BLaER1 (cell line): ENCODE measurements at regions not wholly inside any gene's neighbourhood (a gene's known extent, or its start where the extent isn't known, plus 50 kb on each side); places are given as distances from the start of the nearest gene placed in this dataset.

Experiments
- H3K27ac ChIP-seq: shearing (Covaris generic); formaldehyde crosslinking; 2 replicates; pipeline ENCODE4 v1.8.1; 2022
- H3K27me3 ChIP-seq: shearing (Covaris generic); formaldehyde crosslinking; 2 replicates; pipeline ENCODE4 v1.8.1; 2022
- H3K36me3 ChIP-seq: shearing (Covaris generic); formaldehyde crosslinking; 2 replicates; pipeline ENCODE4 v1.8.1; 2022
- H3K4me1 ChIP-seq: shearing (Covaris generic); formaldehyde crosslinking; 2 replicates; pipeline ENCODE4 v1.8.1; 2022
- H3K4me2 ChIP-seq: shearing (Covaris generic); formaldehyde crosslinking; 2 replicates; pipeline ENCODE4 v1.8.1; 2022
- H3K4me3 ChIP-seq: shearing (Covaris generic); formaldehyde crosslinking; 2 replicates; pipeline ENCODE4 v1.8.1; 2022
- H3K9ac ChIP-seq: shearing (Covaris generic); formaldehyde crosslinking; 2 replicates; pipeline ENCODE4 v1.8.1; 2022
- H3K9me3 ChIP-seq: shearing (Covaris generic); formaldehyde crosslinking; 2 replicates; pipeline ENCODE4 v1.8.1; 2022
- H4K20me1 ChIP-seq: shearing (Covaris generic); formaldehyde crosslinking; 2 replicates; pipeline ENCODE4 v1.8.1; 2022
- Cebpa-rat ChIP-seq: shearing (Covaris generic); IDR thresholded peaks from 2 replicates; pipeline ENCODE4 v1.8.1; 2022

DNA sequence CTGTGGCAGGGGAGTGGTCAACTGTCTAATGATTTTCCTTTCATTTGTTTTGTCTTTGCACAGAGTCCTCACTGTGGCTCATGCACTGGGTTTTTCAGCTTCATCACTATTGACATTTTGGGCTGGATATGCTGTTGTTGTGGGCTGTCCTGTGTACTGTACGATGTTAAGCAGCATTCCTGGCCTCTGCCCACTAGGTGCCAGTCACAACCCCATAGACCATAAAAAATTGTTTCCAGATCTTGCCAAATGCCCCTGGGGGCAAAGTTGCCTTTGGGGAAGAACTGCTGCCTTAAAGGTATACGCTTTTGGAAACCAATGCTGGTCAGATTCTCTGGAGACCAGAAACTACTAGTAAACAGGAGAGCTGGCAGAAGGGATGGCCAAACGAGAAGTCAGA is 310.4 kb downstream of the SPRY2 start:
- H3K9ac ChIP-seq = no peak overlapping the region
- H3K27me3 ChIP-seq = no peaks in the 10 kb centered on the region
- no peaks in the 10 kb centered on the region for H3K9me3 ChIP-seq
- no peak for TF ChIP-seq Cebpa-rat
- no peak overlapping the region for H3K27ac ChIP-seq
- H3K4me2 ChIP-seq = peak overlapping the region; percentile 40
- H3K36me3 ChIP-seq = no peaks in the 10 kb centered on the region
- peaks cover 8% of the 10 kb centered on the region for H3K4me1 ChIP-seq
- H3K4me3 ChIP-seq = no peak overlapping the region
- H4K20me1 ChIP-seq = no peaks in the 10 kb centered on the region

DNA sequence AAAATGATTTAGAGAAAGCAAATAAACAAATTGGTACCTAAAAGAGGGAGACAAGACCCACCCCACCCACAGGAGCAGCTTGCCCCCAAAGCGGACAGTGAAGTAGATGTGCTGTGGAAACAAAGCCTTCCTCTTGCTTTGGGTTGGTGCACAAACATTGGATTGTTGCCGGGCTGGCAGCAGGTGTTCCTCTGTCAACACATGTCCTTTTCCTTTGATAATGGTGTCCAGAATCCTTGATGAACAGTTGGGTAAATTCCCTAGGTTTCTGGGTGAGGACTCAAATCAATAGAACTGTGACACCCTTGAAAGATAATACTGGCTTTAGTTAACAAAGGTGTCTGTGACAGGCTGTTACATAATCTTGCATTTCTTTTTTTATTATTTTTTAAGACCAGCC is 311.8 kb downstream of the SPRY2 start:
- Histone ChIP-seq H3K9me3 (no peaks in the 10 kb centered on the region), H4K20me1 (no peaks in the 10 kb centered on the region), H3K27me3 (no peaks in the 10 kb centered on the region), H3K4me3 (no peak overlapping the region), H3K9ac (no peak overlapping the region), H3K27ac (no peak overlapping the region), H3K4me1 (peaks cover 8% of the 10 kb centered on the region), H3K4me2 (no peak overlapping the region), H3K36me3 (no peaks in the 10 kb centered on the region)
- no peak for TF ChIP-seq Cebpa-rat

DNA sequence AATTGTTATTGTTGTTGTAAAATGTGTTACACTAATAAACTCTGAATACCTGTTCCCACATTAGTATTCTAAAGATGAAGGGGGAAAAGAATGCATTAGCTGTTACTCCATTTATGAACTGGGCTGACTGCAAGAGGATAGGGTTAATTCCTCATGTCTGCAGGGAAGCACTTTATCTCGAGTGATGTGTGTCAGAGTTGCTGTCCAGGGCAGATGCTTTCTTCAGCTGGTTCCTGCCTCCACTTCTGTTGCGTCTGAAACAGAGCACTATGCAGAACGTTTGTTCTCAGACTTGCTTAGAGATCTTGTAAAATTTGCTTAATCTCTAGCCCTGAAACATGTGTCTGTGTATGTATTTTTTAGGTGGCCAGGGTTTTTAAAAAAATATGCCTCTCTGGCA is 318.8 kb downstream of the SPRY2 start:
- TF ChIP-seq Cebpa-rat = no peak

DNA sequence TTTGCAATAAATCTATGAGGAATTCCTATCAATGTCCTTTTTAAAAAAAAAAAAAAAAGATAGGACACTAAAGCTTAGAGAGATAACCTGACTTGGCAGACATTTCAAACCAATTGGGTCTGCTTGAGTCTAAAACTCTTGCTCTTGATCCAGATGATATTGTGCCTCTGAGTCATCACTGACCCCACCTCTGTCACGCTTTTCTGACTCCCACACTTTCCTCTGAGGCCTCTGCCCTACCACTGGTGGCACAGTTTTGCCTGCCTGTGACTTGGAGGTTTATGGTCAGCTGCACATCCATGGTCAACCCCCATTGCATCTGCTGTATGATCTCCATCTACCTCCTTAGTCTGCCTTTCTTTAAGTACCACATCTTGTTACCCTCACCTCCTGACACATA is 328.7 kb downstream of the SPRY2 start:
- no peak for TF ChIP-seq Cebpa-rat
- peak overlapping the region; percentile 57 for H3K4me2 ChIP-seq
- peaks cover 14% of the 10 kb centered on the region for H3K4me1 ChIP-seq
- no peak overlapping the region for H3K9ac ChIP-seq
- no peak overlapping the region for H3K27ac ChIP-seq
- H3K9me3 ChIP-seq = peaks cover 13% of the 10 kb centered on the region
- no peak overlapping the region for H3K4me3 ChIP-seq
- no peaks in the 10 kb centered on the region for H3K36me3 ChIP-seq
- no peaks in the 10 kb centered on the region for H4K20me1 ChIP-seq
- H3K27me3 ChIP-seq = no peaks in the 10 kb centered on the region

More for the DNA sequence above, 318.8 kb downstream of the SPRY2 start:
- H3K9me3 ChIP-seq = no peaks in the 10 kb centered on the region
- no peaks in the 10 kb centered on the region for H3K27me3 ChIP-seq
- no peaks in the 10 kb centered on the region for H4K20me1 ChIP-seq
- no peak overlapping the region for H3K27ac ChIP-seq
- H3K4me1 ChIP-seq = no peaks in the 10 kb centered on the region
- no peaks in the 10 kb centered on the region for H3K36me3 ChIP-seq
- no peak overlapping the region for H3K4me3 ChIP-seq
- H3K9ac ChIP-seq = no peak overlapping the region
- H3K4me2 ChIP-seq = no peak overlapping the region

DNA sequence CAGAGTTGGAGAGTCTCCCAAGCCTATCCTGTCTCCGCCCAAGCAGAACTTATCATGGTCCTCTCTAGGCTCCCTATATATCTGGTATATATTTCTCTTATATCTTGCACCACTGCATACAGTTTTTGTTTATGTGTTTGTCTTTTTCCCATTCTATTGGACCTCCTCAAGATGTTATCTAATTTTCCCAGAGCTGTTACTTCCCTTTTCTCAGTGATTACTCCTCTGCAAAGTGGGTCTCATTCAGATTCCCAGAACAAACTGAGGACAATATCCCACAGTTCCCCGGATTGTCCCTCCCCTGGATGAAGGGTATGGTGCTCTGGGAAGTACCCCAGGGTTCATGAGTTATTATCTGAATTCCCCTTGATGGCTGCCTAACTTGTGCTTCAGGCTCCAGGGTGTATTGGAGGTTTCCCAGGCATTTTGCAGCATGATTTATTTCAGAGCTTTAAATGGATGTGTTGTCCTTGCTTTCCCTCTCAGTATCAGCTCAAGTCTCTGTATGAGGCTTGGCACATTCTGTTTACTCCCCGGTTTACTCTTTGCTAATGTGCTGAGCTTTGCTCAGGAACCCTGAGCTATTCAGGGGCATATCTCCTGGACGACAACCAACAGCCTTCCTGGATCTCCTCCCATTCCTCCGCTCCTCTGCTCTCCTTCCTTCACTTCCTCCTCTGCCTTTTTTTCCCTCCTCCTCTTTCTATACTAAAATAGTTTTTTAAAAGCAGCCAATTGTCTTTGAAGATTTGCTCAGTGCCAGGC is 329.3 kb downstream of the SPRY2 start:
- Histone ChIP-seq H3K9ac (no peak overlapping the region), H3K4me2 (peak overlapping the region; percentile 57; the same call in 1 of the 2 replicates), H3K9me3 (peaks cover 13% of the 10 kb centered on the region), H3K27ac (no peak overlapping the region), H3K36me3 (no peaks in the 10 kb centered on the region), H4K20me1 (no peaks in the 10 kb centered on the region), H3K4me1 (peaks cover 14% of the 10 kb centered on the region), H3K27me3 (no peaks in the 10 kb centered on the region), H3K4me3 (no peak overlapping the region)
- TF ChIP-seq Cebpa-rat = no peak

DNA sequence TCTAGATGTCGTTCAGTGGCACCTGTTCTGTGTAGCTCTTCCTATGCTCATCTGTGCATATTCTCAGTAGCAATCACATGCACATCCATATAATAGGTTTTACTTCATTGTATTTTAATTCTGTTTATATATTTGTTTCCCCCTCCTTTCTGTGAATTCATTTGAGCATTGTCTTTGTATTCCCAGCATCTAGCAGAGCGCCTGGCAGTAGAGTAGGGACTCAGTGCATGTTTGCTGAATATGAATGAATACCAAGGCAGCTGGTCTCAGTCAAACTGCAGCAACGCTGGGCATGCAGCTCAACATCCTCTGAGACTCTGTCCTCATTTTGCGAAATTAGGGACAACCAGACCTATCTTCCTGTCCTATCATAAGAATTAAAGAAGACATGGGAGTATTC is 330.1 kb downstream of the SPRY2 start:
- Histone ChIP-seq H4K20me1 (no peaks in the 10 kb centered on the region), H3K9me3 (peaks cover 10% of the 10 kb centered on the region), H3K27ac (no peak overlapping the region), H3K4me3 (no peak overlapping the region), H3K27me3 (no peaks in the 10 kb centered on the region), H3K36me3 (no peaks in the 10 kb centered on the region), H3K9ac (no peak overlapping the region), H3K4me2 (no peak overlapping the region), H3K4me1 (peaks cover 14% of the 10 kb centered on the region)
- no peak for TF ChIP-seq Cebpa-rat

DNA sequence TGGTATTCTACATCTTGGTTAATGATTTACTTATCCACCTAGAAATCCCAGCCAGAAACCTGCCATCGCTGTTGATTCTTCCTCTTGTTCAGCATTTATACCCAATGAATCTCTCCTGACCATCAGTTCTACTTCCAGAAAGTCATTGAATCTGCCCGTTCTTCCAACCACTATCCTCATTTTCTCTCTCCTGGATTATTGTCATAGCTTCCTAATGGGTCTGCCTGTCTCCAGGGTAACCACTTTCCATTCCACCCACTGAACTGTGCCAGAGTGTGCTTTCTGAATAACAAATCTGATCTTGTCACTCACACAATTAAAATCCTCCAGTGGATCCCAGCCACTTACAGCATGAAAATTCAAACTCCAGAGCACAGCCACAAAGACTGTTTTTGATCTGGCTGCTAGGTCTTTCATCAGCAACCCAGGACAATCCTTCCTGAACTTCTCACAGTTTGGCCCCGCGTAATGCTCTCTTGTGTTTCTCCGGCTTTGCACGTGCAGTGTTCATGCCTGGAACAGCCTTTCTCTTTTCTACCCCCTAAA is 330.6 kb downstream of the SPRY2 start:
- Histone ChIP-seq H3K4me2 (no peak overlapping the region), H3K9me3 (peaks cover 5% of the 10 kb centered on the region; the same call in 1 of the 2 replicates), H4K20me1 (no peaks in the 10 kb centered on the region), H3K36me3 (no peaks in the 10 kb centered on the region), H3K27me3 (no peaks in the 10 kb centered on the region), H3K27ac (no peak overlapping the region), H3K9ac (no peak overlapping the region), H3K4me3 (no peak overlapping the region), H3K4me1 (peaks cover 14% of the 10 kb centered on the region)
- TF ChIP-seq Cebpa-rat = no peak

DNA sequence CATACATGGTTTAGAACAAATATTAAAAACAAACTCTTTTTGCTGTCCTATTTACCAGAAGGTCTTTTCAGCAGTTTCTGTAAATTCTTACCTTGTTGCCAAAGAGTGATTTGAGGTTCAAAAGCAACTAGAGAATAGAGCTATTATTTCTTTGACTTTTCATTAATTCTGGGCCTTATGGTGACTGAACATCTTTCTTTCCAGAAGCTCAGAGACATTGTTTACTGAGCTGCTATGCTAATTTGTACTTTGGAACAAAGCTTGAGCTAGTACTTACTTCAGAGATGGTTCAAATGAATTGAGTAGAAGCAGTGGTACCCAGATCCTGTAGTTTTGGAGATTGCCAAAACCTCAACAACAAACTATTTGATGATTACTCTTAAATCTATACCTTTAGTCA is 331.2 kb downstream of the SPRY2 start:
- H4K20me1 ChIP-seq = no peaks in the 10 kb centered on the region
- H3K9me3 ChIP-seq = no peaks in the 10 kb centered on the region
- H3K4me2 ChIP-seq = no peak overlapping the region
- no peak overlapping the region for H3K27ac ChIP-seq
- H3K4me3 ChIP-seq = no peak overlapping the region
- H3K27me3 ChIP-seq = no peaks in the 10 kb centered on the region
- no peak overlapping the region for H3K9ac ChIP-seq
- H3K36me3 ChIP-seq = no peaks in the 10 kb centered on the region
- peaks cover 14% of the 10 kb centered on the region for H3K4me1 ChIP-seq
- TF ChIP-seq Cebpa-rat = no peak

DNA sequence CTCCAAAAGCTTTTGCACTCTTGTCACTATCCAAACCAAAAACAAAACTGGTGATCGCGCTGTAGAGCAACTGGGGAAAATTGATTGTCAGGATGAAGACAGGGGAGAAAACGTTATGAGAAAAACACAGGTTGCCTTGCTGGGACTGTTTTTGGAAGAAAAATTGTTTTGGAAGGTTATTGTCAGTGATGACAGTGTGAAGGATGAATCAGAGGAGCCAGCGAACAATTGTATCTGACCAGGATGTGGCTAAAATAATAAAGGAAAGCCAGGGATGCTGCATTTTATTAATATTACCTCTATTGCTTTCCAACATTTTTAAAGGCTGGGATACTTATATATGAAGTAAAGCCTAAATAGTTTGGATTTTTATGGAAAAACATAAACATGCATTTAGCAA is 334.0 kb downstream of the SPRY2 start:
- Histone ChIP-seq H3K9ac (no peak overlapping the region), H4K20me1 (no peaks in the 10 kb centered on the region), H3K4me2 (no peak overlapping the region), H3K4me3 (no peak overlapping the region), H3K9me3 (no peaks in the 10 kb centered on the region), H3K27ac (no peak overlapping the region), H3K36me3 (no peaks in the 10 kb centered on the region), H3K4me1 (peaks cover 6% of the 10 kb centered on the region), H3K27me3 (no peaks in the 10 kb centered on the region)
- no peak for TF ChIP-seq Cebpa-rat

DNA sequence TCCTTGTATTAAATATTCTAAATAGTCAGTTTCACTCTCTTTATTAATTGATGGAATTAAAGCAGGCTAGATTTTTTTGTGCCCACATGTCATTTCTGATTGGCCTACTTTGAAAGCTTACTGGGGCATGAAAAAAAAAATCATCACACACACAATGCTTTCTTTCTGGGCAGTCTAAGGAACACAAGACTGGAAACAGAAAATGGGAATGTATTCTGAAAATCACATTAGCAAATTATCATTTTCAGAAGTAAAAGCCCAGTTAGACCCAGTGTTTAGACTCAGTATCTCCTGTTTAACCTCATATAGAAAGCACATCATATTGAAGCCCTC is 339.4 kb downstream of the SPRY2 start:
- H3K4me2 ChIP-seq = no peak overlapping the region
- H3K4me1 ChIP-seq = no peaks in the 10 kb centered on the region
- H4K20me1 ChIP-seq = no peaks in the 10 kb centered on the region
- H3K36me3 ChIP-seq = no peaks in the 10 kb centered on the region
- TF ChIP-seq Cebpa-rat = no peak
- no peaks in the 10 kb centered on the region for H3K9me3 ChIP-seq
- H3K4me3 ChIP-seq = no peak overlapping the region
- H3K27me3 ChIP-seq = no peaks in the 10 kb centered on the region
- H3K27ac ChIP-seq = no peak overlapping the region
- H3K9ac ChIP-seq = no peak overlapping the region
